Panc1 (cell line): ENCODE measurements at regions not wholly inside any gene's neighbourhood (a gene's known extent, or its start where the extent isn't known, plus 50 kb on each side); places are given as distances from the start of the nearest gene placed in this dataset.

Experiments used
- CTCF ChIP-seq: fragments of 450-650 bp; IDR thresholded peaks from 2 replicates; pipeline ENCODE4 v1.5.1; 2017; ENCODE audit warnings: mild to moderate bottlenecking
- POLR2AphosphoS5 ChIP-seq: IDR thresholded peaks from 2 replicates; pipeline ENCODE4 v1.6.1; 2012; ENCODE audit warnings: mild to moderate bottlenecking, low read depth, low read length, moderate library complexity
- REST ChIP-seq, 2 experiments: IDR thresholded peaks; 2 replicates each; pipeline ENCODE4 v1.6.1; 2011 to 2012; ENCODE audit warnings: low read depth in 2 of 2, control low read depth in 1 of 2, low read length in 1 of 2, mild to moderate bottlenecking in 1 of 2, moderate library complexity in 1 of 2; ENCODE audit not compliant: insufficient read depth in 1 of 2
- SIN3A ChIP-seq: IDR thresholded peaks from 2 replicates; pipeline ENCODE4 v1.6.1; 2012; ENCODE audit warnings: low read depth, mild to moderate bottlenecking, low read length, moderate library complexity, borderline replicate concordance; ENCODE audit not compliant: insufficient read depth

GRCh38 chr2:237180187-237180586 is 94.5 kb downstream of the COPS8 start:
- no peak for TF ChIP-seq CTCF
- no peak for TF ChIP-seq POLR2AphosphoS5
- no peak for TF ChIP-seq REST (IDR thresholded peaks at IDR 0.05; ENCODE audit: insufficient read depth in 1 of 2, low read depth in 2 of 2, low read length in 1 of 2)
- no peak for TF ChIP-seq SIN3A
